Cerebellar cortex (tissue), 1 donor: ENCODE measurements at regions not wholly inside any gene's neighbourhood (a gene's known extent, or its start where the extent isn't known, plus 50 kb on each side); places are given as distances from the start of the nearest gene placed in this dataset.

Experiments
- DNase-seq: peaks from one replicate; pipeline ENCODE4 v3.0.0-alpha.2; 2015; ENCODE audit warnings: low spot score

DNA sequence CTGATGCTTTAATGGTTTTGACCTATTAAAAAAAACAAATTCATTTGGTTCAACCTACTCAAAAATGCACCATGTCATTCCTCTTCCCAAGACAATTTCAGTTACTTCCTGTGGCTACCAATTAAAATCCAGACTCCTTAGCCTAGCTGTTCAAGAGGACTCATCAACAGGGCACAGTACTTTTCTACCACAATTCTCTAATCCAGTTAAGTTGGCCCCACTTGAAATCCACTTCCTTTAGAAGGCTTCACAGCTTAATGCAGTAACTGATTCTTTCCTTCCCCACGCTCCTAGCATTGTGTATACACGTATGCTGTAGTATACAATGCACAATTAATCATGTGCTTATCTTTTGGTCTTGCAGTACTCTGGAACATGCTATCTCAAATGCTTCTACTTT lies 129.8 kb downstream of the UGT8 start:
- DNase-seq = no peak

DNA sequence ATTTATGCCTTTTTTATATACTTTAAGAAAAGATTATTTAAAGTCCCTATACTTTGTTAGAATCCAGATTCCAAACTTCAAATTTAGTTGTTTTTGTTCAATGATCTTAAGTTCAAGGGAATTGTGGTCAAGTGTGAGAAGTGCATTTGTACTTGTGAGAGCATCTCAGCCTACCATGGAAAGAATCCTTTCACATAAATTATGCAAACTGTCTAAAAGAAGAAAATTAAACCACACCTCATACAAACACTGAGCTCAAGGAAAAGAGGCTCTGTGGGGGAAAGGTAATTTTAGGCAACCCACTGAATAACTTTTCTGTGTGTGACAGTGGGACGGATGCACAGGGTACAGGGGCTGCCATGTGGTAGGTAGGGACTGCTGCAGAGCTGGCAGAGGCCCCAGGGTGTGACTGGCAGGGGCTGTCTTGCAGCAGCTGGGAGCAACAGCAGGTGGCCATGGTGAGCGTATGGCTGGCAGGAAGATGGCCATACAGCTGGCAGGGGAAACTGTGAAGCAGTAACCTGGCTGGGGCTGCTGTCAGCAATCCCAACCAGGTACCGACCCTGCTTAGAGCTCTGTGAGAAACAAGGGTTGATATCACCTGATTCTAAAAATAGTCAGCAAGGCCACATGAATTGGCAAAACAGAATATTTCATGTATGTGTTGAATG lies 130.6 kb downstream of the UGT8 start:
- DNase-seq = peak; percentile 70

DNA sequence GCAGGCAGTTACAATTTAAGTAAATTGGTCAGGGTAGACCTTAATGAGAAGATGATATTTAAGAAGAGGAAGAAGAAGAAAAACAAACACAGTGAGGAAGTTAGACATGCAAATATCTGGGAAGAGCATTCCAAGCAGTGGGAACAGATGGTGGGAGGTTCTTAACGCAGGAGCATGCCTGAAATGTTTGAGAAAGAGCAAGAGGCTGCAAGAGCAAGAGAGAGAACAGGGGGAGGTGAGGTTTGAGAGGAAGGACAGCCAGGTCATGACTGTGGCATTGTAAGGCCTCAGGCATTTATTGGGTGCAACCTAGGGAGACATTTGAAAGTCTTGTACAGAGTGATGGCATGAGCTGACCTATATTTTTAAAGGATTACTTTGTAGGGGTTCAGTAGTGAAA lies 136.0 kb downstream of the UGT8 start:
- DNase-seq = no peak

DNA sequence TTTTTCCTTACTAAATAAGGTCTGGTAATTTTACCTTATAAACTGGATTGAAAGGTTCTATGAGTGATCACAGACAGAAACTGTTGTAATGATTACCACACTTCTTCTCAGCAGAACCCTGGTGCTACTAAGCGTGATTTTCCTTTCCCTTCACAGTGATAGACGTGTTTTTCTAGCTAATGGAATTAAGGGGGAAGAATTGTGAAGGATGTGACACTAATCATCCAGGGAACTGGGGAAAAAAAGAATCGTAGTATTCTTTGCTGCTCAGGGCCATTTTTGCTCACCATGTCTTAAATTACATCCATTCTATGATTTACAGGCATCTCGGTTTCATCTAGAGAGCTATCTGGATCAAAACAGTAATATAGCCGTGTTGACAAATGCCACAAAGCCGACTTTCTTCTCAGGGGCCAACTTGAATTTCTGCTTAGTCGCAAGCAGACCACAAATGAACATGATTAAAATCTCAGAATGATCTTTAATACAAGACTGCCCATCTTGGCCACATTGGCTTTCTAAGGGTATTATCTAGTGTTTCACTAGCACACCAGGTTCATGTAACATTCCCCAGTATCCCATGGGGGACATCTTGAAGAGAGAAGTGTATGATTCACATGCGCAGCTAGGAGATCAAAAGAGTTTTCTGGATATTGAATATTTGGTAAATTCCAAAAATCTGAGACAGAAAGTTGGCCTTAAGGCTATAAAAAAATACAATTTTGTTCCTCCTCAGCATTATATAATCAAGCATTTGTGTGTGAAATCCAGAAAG lies 154.0 kb downstream of the UGT8 start:
- DNase-seq = no peak

DNA sequence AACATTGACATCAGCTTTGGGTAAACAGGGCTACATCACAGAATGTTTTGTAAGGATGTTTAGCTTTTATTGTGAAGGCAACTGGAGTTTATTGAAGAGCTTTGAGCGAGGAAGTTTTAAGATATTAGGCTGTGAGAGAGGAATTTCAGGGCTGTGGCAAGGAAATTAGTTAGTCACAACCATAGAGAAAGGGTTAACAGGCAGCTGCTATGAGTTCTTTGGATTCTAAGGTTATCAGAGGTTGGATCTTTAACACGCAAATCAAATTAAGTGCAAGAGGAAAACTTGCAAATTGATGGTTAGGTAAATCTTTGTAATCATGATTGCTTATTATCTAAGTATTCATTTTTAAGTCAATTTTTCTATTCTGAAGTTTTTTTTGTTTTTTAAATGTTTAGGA lies 156.0 kb downstream of the UGT8 start:
- DNase-seq = no peak

DNA sequence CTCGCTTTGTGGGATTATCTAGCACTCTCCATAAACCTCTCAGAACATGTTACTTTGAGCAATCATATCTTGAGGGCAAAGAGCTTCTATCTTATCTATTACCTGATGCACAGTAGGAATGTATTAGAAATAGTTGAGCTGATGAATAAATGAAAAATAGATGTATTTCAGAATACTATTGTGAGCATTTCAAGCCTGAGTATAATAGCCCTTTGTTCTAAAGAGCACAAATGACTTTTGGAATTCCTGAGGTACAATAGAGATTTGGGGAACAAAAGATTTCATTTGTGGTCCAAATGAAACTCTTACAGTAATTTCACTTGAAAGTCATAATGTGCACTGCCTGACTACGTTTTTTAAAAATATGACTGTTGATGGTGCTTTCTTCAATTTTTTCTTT lies 159.5 kb downstream of the UGT8 start:
- no peak for DNase-seq

DNA sequence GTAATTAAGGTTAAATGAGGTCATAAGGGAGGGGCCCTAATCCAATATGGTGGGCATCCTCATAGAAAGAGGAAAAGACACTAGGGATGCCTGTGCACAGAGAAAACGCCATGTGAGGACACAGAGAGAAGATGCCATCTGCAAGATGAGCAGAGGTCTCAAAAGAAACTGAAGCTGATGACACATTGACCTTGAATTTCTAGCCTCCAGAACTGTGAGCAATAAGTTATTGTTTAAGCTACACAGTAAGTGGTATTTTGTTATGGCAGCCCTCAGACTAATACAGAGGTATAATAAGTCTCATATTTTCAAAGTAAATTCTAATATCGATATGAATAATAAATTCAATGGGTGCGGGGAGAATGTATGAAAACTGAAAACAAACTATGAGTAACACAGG lies 169.9 kb downstream of the UGT8 start:
- DNase-seq = no peak

DNA sequence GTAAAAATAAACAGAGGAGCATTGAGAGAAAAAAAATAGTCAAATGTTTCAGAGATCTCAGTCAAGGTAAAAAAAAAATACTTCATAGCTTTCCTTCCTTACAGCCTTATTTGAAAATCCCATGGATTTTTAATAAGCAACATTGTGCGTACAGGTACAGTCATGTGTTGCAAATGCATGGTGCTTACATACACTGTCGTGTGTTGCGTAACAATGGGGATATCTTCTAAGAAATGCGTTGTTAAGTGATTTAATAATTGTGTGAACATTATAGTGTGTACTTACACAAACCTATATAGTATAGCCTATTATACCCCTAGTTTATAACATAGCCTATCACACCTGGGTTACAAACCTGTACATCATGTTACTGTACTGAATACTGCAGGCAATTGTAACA lies 172.0 kb downstream of the UGT8 start:
- DNase-seq = no peak

DNA sequence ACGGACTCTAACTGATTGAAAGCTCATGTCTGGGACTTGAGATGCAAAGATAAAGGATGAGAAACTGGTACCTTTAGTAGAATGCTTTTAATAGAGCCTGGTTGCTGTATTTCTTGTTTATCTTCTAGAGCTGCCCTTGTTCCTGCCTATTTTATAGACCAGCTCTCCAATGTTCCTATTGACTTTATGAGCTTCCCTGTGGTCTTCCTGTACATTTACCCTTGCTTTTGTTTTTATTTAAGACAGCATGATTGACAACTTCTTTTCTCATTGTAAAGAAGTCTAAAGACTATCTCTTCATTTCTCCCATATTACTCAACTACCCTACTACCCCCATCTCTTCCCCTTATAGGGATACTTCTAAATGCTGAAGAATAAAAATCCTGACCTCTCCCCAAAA lies 174.7 kb downstream of the UGT8 start:
- no peak for DNase-seq
